Neuronal stem cell (in vitro differentiated cells): ENCODE measurements at regions not wholly inside any gene's neighbourhood (a gene's known extent, or its start where the extent isn't known, plus 50 kb on each side); places are given as distances from the start of the nearest gene placed in this dataset.

Source experiments
- DNase-seq: peaks from one replicate; pipeline ENCODE4 v3.0.0-alpha.2; 2013; ENCODE audit warnings: low spot score
- H2AFZ ChIP-seq: one replicate; pipeline ENCODE4 v1.6.1; 2013; ENCODE audit warnings: mild to moderate bottlenecking, low read length, inconsistent platforms
- H2AK5ac ChIP-seq: 2 replicates; pipeline ENCODE4 v1.6.1; 2013; ENCODE audit warnings: low read depth, mild to moderate bottlenecking, inconsistent platforms, low read length, moderate library complexity, mixed read lengths
- H2BK120ac ChIP-seq: 2 replicates; pipeline ENCODE4 v1.6.1; 2013; ENCODE audit warnings: low read depth, mild to moderate bottlenecking, inconsistent platforms, low read length, moderate library complexity, mixed read lengths
- H2BK12ac ChIP-seq: one replicate; pipeline ENCODE4 v1.6.1; 2013; ENCODE audit warnings: low read length, inconsistent platforms
- H2BK15ac ChIP-seq: 2 replicates; pipeline ENCODE4 v1.6.1; 2013; ENCODE audit warnings: mild to moderate bottlenecking, low read length, inconsistent platforms, mixed read lengths
- H2BK5ac ChIP-seq: one replicate; pipeline ENCODE4 v1.6.1; 2013; ENCODE audit warnings: inconsistent platforms, mild to moderate bottlenecking, low read length, moderate library complexity
- H3K14ac ChIP-seq: one replicate; pipeline ENCODE4 v1.6.1; 2013; ENCODE audit warnings: low read length, inconsistent platforms
- H3K18ac ChIP-seq: 2 replicates; pipeline ENCODE4 v1.6.1; 2013; ENCODE audit warnings: low read length, inconsistent platforms
- H3K23ac ChIP-seq: 2 replicates; pipeline ENCODE4 v1.6.1; 2013; ENCODE audit warnings: low read depth, mild to moderate bottlenecking, mixed read lengths, low read length, inconsistent platforms; ENCODE audit not compliant: poor library complexity
- H3K27ac ChIP-seq: replicated peaks from 3 replicates; pipeline ENCODE4 v1.5.1; 2013; ENCODE audit warnings: low read length, inconsistent platforms
- H3K27me3 ChIP-seq, 3 experiments: 2 replicates each; pipeline ENCODE4 v1.6.1; 2013; ENCODE audit warnings: low read length in 3 of 3, mild to moderate bottlenecking in 2 of 3, inconsistent platforms in 1 of 3, low read depth in 1 of 3, mixed read lengths in 1 of 3, moderate library complexity in 1 of 3; ENCODE audit not compliant: control insufficient read depth in 3 of 3, insufficient read depth in 3 of 3
- H3K36me3 ChIP-seq, 2 donors: replicated peaks in 1 of 2; 2 replicates each; pipeline ENCODE4 v1.6.1; 2013; ENCODE audit warnings: low read length in 2 of 2; ENCODE audit not compliant: control insufficient read depth in 2 of 2, insufficient read depth in 2 of 2
- H3K4ac ChIP-seq: 2 replicates; pipeline ENCODE4 v1.6.1; 2013; ENCODE audit warnings: inconsistent platforms, mild to moderate bottlenecking, low read length, moderate library complexity
- H3K4me1 ChIP-seq, 2 donors: 1 replicate in 1 of 2; 2 replicates in 1 of 2; pipeline ENCODE4 v1.6.1; 2013; ENCODE audit warnings: low read length in 2 of 2, low read depth in 1 of 2; ENCODE audit not compliant: control insufficient read depth in 2 of 2, insufficient read depth in 1 of 2
- H3K4me2 ChIP-seq: one replicate; pipeline ENCODE4 v1.6.1; 2013; ENCODE audit warnings: mild to moderate bottlenecking, low read length, inconsistent platforms; ENCODE audit not compliant: insufficient read depth, poor library complexity, severe bottlenecking
- H3K4me3 ChIP-seq, 2 donors: 2 replicates each; pipeline ENCODE4 v1.5.1; 2013; ENCODE audit warnings: low read length in 2 of 2, mild to moderate bottlenecking in 2 of 2, inconsistent platforms in 1 of 2, moderate library complexity in 1 of 2
- H3K79me1 ChIP-seq: one replicate; pipeline ENCODE4 v1.6.1; 2013; ENCODE audit warnings: low read depth, mild to moderate bottlenecking, inconsistent platforms, low read length, moderate library complexity
- H3K9ac ChIP-seq: one replicate; pipeline ENCODE4 v1.6.1; 2013; ENCODE audit warnings: mild to moderate bottlenecking, low read depth, low read length, inconsistent platforms; ENCODE audit not compliant: poor library complexity
- H3K9me3 ChIP-seq, 2 donors: replicated peaks in 1 of 2; 2 replicates each; pipeline versions ENCODE3 to v1.6.1; 2013; ENCODE audit warnings: low read length in 2 of 2, mild to moderate bottlenecking in 2 of 2, inconsistent platforms in 1 of 2, low read depth in 1 of 2, mixed read lengths in 1 of 2, moderate library complexity in 1 of 2; ENCODE audit not compliant: control insufficient read depth in 2 of 2, insufficient read depth in 1 of 2
- H4K8ac ChIP-seq: one replicate; pipeline ENCODE4 v1.6.1; 2013; ENCODE audit warnings: low read depth, mild to moderate bottlenecking, inconsistent platforms, low read length, moderate library complexity
- H4K91ac ChIP-seq: one replicate; pipeline ENCODE4 v1.6.1; 2013; ENCODE audit warnings: low read length, low read depth, mild to moderate bottlenecking, inconsistent platforms; ENCODE audit not compliant: poor library complexity
- WGBS, 2 donors: extraction: QIAGEN DNeasy Blood & Tissue Kit; methylation state at CpG; one replicate each; pipeline ENCODE4 v1.1.7; 2013; ENCODE audit warnings: missing lambda C conversion rate in 2 of 2, mixed read lengths in 1 of 2; ENCODE audit not compliant: insufficient read length in 2 of 2, insufficient replicate concordance in 1 of 2; ENCODE audit errors: extremely low coverage in 2 of 2; 5-methylcytosine and 5-hydroxymethylcytosine counted together

GRCh38 chr13:88360761-88361160 lies 689.6 kb downstream of the SLITRK5 start:
- peaks cover 0 to 2% of the 10 kb centered on the region in 2 donors for H3K4me1 ChIP-seq
- no peak overlapping the region for H3K27ac ChIP-seq
- no peak overlapping the region for H2AK5ac ChIP-seq
- H3K9me3 ChIP-seq, result no peaks in the 10 kb centered on the region
- no peak for DNase-seq
- no peak overlapping the region for H3K4me3 ChIP-seq
- no peaks in the 10 kb centered on the region for H3K36me3 ChIP-seq
- H2BK12ac ChIP-seq, result no peak overlapping the region
- no peak overlapping the region for H2BK120ac ChIP-seq
- no peaks in the 10 kb centered on the region for H3K79me1 ChIP-seq
- H2BK5ac ChIP-seq, result no peak overlapping the region
- no peak overlapping the region for H2BK15ac ChIP-seq
- no peak overlapping the region for H3K23ac ChIP-seq
- H3K4me2 ChIP-seq, result no peak overlapping the region
- no CpG with 5 or more reads among the region's 2 CpGs for WGBS, 2 donors
- no peak overlapping the region for H3K9ac ChIP-seq
- H3K4ac ChIP-seq, result no peak overlapping the region
- H4K8ac ChIP-seq, result no peak overlapping the region
- H3K18ac ChIP-seq, result no peak overlapping the region
- H3K27me3 ChIP-seq, result no peaks in the 10 kb centered on the region
- H4K91ac ChIP-seq, result no peak overlapping the region
- H2AFZ ChIP-seq, result no peak overlapping the region
- no peak overlapping the region for H3K14ac ChIP-seq

GRCh38 chr13:88369866-88370265 lies 698.7 kb downstream of the SLITRK5 start:
- H2BK5ac ChIP-seq, result no peak overlapping the region
- no peak overlapping the region for H3K14ac ChIP-seq
- no peaks in the 10 kb centered on the region for H3K79me1 ChIP-seq
- H3K36me3 ChIP-seq, result no peaks in the 10 kb centered on the region
- H2BK15ac ChIP-seq, result no peak overlapping the region
- no peak overlapping the region for H3K9ac ChIP-seq
- H2AK5ac ChIP-seq, result no peak overlapping the region
- no peak overlapping the region for H4K8ac ChIP-seq
- no peak overlapping the region for H2BK120ac ChIP-seq
- H3K4me3 ChIP-seq, result no peak overlapping the region
- H3K27ac ChIP-seq, result no peak overlapping the region
- no peak overlapping the region for H2AFZ ChIP-seq
- no peak overlapping the region for H3K18ac ChIP-seq
- DNase-seq, result no peak
- H3K27me3 ChIP-seq, result no peaks in the 10 kb centered on the region
- no peak overlapping the region for H4K91ac ChIP-seq
- no peak overlapping the region for H3K4ac ChIP-seq
- H3K9me3 ChIP-seq, result peaks cover 0 to 2% of the 10 kb centered on the region in 2 donors
- H2BK12ac ChIP-seq, result no peak overlapping the region
- no peak overlapping the region for H3K4me2 ChIP-seq
- no peak overlapping the region for H3K23ac ChIP-seq
- H3K4me1 ChIP-seq, result no peaks in the 10 kb centered on the region

- Histone ChIP-seq H2BK120ac (no peak overlapping the region), H3K23ac (no peak overlapping the region), H3K79me1 (no peaks in the 10 kb centered on the region), H3K14ac (no peak overlapping the region), H2BK12ac (no peak overlapping the region), H4K91ac (no peak overlapping the region), H3K27ac (no peak overlapping the region), H3K4me3 (no peak overlapping the region), H3K36me3 (no peaks in the 10 kb centered on the region), H3K4me1 (no peaks in the 10 kb centered on the region), H4K8ac (no peak overlapping the region), H2BK5ac (no peak overlapping the region), H3K27me3 (no peaks in the 10 kb centered on the region), H2AK5ac (no peak overlapping the region), H3K4ac (no peak overlapping the region), H2AFZ (no peak overlapping the region), H3K18ac (no peak overlapping the region), H3K9ac (no peak overlapping the region), H2BK15ac (no peak overlapping the region), H3K9me3 (peaks cover 0 to 2% of the 10 kb centered on the region in 2 donors), H3K4me2 (no peak overlapping the region)
- no peak for DNase-seq
- WGBS, 2 donors, result no CpG with 5 or more reads among the region's 2 CpGs
Observed at GRCh38 chr13:88376760-88377388, 705.7 kb downstream of the SLITRK5 start.

GRCh38 chr13:88377852-88378251 lies 706.7 kb downstream of the SLITRK5 start:
- Histone ChIP-seq H3K4me2 (no peak overlapping the region), H2BK12ac (no peak overlapping the region), H2AK5ac (no peak overlapping the region), H3K4me1 (no peaks in the 10 kb centered on the region), H2AFZ (no peak overlapping the region), H2BK5ac (no peak overlapping the region), H3K4ac (no peak overlapping the region), H3K27me3 (no peaks in the 10 kb centered on the region), H3K4me3 (no peak overlapping the region), H3K23ac (no peak overlapping the region), H3K18ac (no peak overlapping the region), H3K9me3 (peaks cover 0 to 2% of the 10 kb centered on the region in 2 donors), H3K9ac (no peak overlapping the region), H3K36me3 (no peaks in the 10 kb centered on the region), H4K91ac (no peak overlapping the region), H2BK120ac (no peak overlapping the region), H4K8ac (no peak overlapping the region), H3K27ac (no peak overlapping the region), H3K79me1 (no peaks in the 10 kb centered on the region), H2BK15ac (no peak overlapping the region), H3K14ac (no peak overlapping the region)
- no peak for DNase-seq
- WGBS, 2 donors, result no CpG with 5 or more reads among the region's 2 CpGs
